NCI-H82 (cell line): ENCODE measurements at regions not wholly inside any gene's neighbourhood (a gene's known extent, or its start where the extent isn't known, plus 50 kb on each side); places are given as distances from the start of the nearest gene placed in this dataset.
A peak's percentile ranks its signal among the peaks of the same experiment; 100 is the strongest.
"Not testable (repeated sequence)": the region's sequence is repeated elsewhere in the genome, so short reads cannot be mapped to it uniquely, and the experiment has no call there.

ENCODE experiments used
- DNase-seq: peaks from one replicate; lab custom pipeline; 2025; lab: John Stamatoyannopoulos, UW

DNA sequence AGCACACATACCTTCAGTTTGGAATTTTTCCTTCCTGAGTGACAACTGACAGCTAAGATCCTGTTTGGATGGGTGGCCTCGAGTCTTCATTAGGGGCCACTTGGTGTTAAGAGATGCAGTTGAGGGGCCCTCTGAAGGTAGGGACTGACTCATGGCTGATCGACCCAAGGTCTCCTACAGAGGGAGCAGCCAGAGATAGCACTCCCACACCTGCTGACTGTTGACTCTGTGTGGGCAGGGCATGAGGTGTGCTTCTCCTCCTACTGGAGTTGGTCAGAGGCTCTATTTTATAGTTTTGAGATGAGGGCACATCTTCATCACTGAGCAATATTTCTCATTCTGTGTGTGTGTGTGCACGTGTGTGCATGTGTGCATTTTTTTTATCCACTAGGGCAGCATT, 378.8 kb upstream of the PODXL start:
- DNase-seq: no peak

- DNase-seq: peak; percentile 20
Measured at GRCh38 chr7:131934452-131934851, 378.0 kb upstream of the PODXL start.

DNA sequence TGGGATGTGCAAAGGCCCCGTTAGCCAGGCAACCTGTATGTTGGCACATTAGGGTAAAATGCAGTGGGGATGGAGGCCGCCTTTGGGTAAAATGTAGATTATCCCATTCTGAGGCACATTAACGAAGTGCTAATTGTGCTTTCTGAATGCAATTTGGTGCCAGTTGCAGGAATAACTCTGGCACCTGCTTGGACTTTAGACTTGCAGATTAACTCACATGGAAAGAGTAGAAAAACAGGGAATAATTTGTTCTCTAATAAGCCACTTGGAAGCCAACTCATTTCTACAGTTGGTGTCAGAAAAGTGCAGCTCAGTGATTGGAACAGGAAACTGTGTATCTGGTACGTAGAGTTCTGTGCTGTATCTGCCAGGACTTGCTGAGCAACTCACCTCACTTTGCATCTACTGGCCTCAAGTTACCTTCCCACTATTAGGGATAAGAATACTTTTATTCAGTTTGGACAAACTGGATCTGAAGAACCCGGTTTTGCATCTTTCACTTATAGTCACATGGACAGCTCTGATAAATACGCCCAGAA, 377.4 kb upstream of the PODXL start:
- no peak for DNase-seq

- DNase-seq: not testable (repeated sequence)
Measured at GRCh38 chr7:131933219-131933618, 376.8 kb upstream of the PODXL start.

DNA sequence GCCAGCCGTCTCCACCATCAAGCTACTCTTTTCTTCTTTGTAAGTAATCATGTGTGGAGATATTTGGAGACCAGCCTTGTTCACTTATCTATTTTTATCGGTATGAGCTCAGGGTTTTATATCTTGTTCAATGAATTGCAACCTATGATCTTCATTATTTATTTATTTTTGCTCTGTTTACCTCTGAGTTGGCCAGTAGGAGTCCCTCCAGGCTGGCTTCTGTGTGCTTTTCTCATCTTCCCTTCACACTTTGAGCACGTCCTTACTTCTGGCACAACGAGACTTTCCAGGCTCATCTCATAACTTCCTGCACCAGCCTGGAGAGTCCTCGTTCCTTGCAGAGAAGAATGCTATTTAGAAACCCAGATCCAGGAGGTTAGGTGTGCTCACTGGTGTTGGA, 375.8 kb upstream of the PODXL start:
- DNase-seq: no peak

- no peak for DNase-seq
Measured at GRCh38 chr7:131931370-131931769, 374.9 kb upstream of the PODXL start.

DNA sequence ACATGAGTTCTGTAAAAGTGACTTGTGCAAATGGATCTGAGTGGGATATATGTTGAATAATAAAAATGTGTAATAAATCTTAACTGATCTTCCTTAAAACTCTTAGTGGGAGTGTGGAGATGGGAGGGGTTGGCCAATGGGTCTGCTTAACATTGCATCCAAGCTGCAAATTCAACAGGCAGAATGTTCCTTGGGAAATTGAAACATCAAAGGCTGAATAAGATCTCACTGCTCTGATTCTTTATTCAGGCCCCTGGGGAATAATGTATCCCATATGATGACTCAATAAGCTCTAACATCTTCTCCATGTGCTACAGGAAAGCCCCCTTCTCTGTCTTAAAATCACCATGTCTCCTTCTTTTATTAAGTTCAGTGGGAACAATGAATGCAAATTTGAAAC, 373.2 kb upstream of the PODXL start:
- no peak for DNase-seq

GRCh38 chr7:131927770-131928423, 371.5 kb upstream of the PODXL start:
- peak; percentile 33 for DNase-seq

- DNase-seq: no peak
Measured at GRCh38 chr7:131925636-131926035, 369.2 kb upstream of the PODXL start.

GRCh38 chr7:131924857-131925256, 368.4 kb upstream of the PODXL start:
- DNase-seq: no peak

- not testable (repeated sequence) for DNase-seq
Measured at GRCh38 chr7:131922948-131923347, 366.5 kb upstream of the PODXL start.

GRCh38 chr7:131921016-131921415, 364.6 kb upstream of the PODXL start:
- no peak for DNase-seq

DNA sequence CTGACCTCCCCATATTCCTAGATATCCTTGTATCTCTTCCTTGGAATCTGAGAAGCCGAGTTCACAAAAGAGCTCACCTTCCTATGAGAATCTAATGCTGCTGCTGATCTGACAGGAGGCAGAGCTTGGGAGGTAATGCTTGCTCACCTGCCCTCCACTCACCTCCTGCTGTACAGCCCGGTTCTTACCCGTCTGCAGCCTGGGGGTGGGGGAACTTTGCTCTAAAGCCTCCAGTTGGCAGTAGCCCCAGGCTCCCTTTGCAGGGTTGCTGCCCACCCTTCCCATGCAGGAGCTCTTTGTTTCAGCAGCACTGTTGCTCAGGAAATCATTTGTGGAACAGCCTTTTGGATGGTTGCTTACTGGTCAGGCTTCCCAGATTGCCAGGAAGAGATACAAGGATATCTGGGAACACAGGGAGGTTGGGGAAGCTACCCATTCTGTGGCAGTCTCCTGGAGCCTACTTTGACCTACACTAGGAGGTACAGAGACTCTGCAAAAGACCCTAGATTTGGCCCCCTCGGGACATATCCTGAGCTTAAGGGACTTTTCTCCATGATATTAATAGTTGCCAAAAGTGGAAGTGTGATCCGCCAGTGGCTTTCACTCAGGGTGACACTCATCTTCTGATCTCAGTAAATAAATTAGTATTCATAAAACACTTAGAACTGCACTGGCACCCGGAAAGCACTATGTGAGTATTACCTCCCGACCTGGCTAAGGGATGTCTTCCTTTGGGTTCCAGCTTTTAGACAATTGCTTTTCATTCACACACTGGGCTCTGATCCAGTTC, 363.7 kb upstream of the PODXL start:
- DNase-seq: no peak

DNA sequence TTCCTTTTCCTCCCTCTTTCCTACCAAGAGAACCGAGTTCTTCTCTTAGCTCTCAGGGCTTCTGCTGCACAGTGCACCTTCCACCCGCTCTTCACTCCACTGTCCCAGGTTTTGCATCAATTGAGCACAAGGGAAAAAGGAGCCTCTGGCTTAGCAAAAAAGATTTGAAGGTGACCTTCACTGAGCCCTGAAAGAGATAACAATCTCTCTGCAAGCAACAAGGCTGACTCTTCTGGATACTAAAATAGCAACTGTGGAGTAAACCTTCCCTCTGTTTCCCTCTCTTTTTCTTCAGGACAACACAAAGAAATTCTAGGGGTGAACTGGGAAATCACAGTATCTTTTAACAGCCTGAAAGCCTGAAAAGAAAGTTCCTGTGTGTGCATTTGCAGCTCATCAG, 354.7 kb upstream of the PODXL start:
- no peak for DNase-seq

DNA sequence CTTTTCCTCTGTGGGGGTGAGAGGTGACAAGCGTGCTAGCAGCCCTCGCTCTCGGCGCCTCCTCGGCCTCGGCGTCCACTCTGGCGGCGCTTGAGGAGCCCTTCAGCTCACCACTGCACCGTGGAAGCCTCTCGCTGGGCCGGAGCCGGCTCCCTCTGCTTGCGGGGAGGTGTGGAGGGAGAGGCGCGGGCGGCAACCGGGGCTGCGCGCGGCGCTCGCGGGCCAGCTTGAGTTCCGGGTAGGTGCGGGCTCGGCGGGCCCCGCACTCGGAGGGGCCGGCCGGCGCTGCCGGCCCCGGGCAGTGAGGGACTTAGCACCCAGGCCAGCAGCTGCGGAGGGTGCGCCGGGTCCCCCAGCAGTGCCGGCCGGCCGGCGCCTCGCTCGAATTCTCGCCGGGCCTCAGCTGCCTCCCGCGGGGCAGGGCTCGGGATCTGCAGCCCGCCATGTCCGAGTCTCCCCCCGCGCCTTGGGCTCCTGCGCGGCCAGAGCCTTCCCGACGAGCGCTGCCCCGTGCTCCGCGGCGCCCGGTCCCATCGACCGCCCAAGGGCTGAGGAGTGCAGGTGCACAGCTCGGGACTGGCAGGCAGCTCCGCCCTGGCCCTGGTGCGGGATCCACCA, 352.8 kb upstream of the PODXL start:
- no peak for DNase-seq

- no peak for DNase-seq
Measured at GRCh38 chr7:131908714-131909113, 352.3 kb upstream of the PODXL start.

DNA sequence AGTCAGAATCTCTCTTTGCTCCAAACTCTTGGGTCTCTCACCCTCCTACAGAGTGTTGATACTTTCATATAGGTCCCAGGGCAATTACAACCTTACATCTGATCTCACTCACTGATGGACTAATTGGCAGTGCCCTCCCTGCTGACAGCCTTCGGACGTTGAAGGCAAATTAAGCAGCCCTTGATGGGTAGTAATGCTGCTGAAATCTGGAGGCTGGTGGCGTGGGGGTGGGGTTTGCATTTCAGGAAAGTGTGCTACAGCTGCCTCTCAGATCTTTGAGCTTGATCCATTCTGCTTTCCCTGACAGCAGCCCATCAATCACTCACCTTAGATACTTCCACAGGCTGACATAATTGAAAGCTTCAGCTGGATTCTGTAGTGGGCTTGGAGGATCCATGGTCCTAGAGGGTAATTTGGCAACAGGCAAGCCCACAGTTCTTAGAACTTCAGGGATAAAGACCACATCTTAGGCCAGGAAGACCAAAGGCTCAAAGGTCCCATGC, 349.1 kb upstream of the PODXL start:
- DNase-seq: peak; percentile 52

DNA sequence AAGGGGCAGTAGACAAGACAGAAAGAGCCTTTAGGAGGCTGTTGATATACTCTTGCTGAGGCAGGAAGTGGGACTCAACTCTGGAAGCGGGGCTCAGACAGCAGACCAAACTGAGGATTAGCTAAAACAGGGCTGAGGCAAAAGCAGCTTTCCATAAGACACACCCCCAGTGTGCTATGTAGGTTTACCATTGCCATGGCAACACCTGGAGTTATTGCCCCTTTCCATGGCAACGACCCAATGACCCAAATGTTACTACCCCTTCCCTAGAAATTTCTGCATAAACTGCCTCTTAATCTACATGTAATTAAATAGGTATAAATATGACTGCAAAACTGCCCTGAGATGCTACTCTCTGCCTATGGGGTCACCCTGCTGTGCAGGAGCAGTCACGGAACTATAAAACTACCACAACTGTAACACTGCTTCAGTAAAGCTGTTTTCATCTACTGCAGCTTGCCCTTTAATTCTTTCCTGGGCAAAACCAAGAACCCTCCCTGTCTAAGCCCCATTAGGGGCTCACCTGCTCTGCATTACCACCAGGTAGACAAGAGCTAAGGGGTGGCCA, 348.4 kb upstream of the PODXL start:
- DNase-seq: peak; percentile 48

- no peak for DNase-seq
Measured at GRCh38 chr7:131903315-131903714, 346.9 kb upstream of the PODXL start.

DNA sequence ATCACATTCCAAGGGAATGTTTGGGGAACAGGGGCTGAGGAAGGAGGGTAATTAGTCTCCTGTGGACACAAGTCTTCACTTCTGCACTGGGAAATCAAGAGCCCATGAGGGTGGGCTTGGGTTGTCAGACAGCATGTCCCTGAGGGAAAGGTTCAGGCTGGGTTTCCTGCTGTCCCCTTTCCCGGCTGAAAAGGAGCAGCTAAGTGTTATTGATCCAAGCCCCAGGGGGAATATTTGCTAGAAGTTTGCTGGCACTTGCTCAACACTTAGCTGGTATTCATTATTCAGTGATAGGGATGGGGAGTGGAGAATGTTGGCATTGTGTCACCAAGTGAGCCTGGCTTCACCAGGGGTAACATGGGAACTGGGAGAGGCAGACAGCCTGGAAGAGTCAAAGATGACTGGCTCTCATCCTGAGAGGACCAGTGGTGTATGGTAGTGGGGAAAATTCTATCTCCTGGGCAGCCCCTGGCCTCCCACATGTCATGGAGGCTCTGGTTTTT, 344.4 kb upstream of the PODXL start:
- DNase-seq: no peak

GRCh38 chr7:131899271-131900030, 343.0 kb upstream of the PODXL start:
- no peak for DNase-seq
